AG04450 (cell line): ENCODE measurements at regions not wholly inside any gene's neighbourhood (a gene's known extent, or its start where the extent isn't known, plus 50 kb on each side); places are given as distances from the start of the nearest gene placed in this dataset.

Experiments
- CTCF ChIA-PET: fragments of 300-600, 350-600 bp; formaldehyde crosslinking; extraction: SDS; loops from one replicate; lab custom pipeline; 2022; ENCODE audit warnings: antibody characterized with exemption, inconsistent platforms; lab: Charles Lee
- POLR2A ChIA-PET: fragments of 350-600 bp; formaldehyde crosslinking; extraction: SDS; loops from one replicate; lab custom pipeline; 2021; ENCODE audit warnings: antibody characterized with exemption, inconsistent platforms; lab: Yijun Ruan, JAX
- DNase-seq: peaks from one replicate; pipeline ENCODE4 v3.0.0-alpha.2; 2011; ENCODE audit warnings: low read depth, low spot score
- H3K27ac ChIP-seq: one replicate; pipeline ENCODE4 v1.5.1; 2012; ENCODE audit warnings: low read depth, low read length, control low read depth
- H3K27me3 ChIP-seq: one replicate; pipeline ENCODE4 v1.6.0; 2012; ENCODE audit warnings: low read length; ENCODE audit not compliant: control insufficient read depth, insufficient read depth
- H3K4me3 ChIP-seq: 2 replicates; pipeline ENCODE4 v1.5.1; 2011; ENCODE audit warnings: mild to moderate bottlenecking, low read depth, low read length, control low read depth
- H3K9me3 ChIP-seq: 2 replicates; pipeline ENCODE4 v1.5.1; 2012; ENCODE audit warnings: low read length; ENCODE audit not compliant: control insufficient read depth, insufficient read depth
- CTCF ChIP-seq: IDR thresholded peaks from 2 replicates; pipeline ENCODE4 v1.5.1; 2011; ENCODE audit warnings: low read depth, low read length, control low read depth, inconsistent platforms

- POLR2A ChIA-PET, result no interaction called here
- Histone ChIP-seq H3K4me3 (no peak overlapping the region), H3K9me3 (no peaks in the 10 kb centered on the region), H3K27me3 (peaks cover 10% of the 10 kb centered on the region), H3K27ac (no peak overlapping the region)
- no peak for TF ChIP-seq CTCF
- CTCF ChIA-PET, result no interaction called here
- DNase-seq, result no peak
Observed at GRCh38 chr3:127411083-127411727, 123.4 kb upstream of the PRR20G start.

- Histone ChIP-seq H3K27me3 (peaks cover 9% of the 10 kb centered on the region), H3K27ac (no peak overlapping the region), H3K9me3 (no peaks in the 10 kb centered on the region), H3K4me3 (no peak overlapping the region)
- no peak for DNase-seq
- TF ChIP-seq CTCF, result no peak
- CTCF ChIA-PET, result no interaction called here
- POLR2A ChIA-PET, result no interaction called here
Observed at GRCh38 chr3:127410678-127411077, 122.8 kb upstream of the PRR20G start.

GRCh38 chr3:127410137-127410488, 122.3 kb upstream of the PRR20G start:
- no peak for TF ChIP-seq CTCF
- no peak for DNase-seq
- Histone ChIP-seq H3K4me3 (no peak overlapping the region), H3K9me3 (no peaks in the 10 kb centered on the region), H3K27me3 (peaks cover 9% of the 10 kb centered on the region), H3K27ac (no peak overlapping the region)
- ChIA-PET POLR2A (no interaction called here), CTCF (no interaction called here)

- POLR2A ChIA-PET, result no interaction called here
- CTCF ChIA-PET, result no interaction called here
- Histone ChIP-seq H3K9me3 (no peaks in the 10 kb centered on the region), H3K4me3 (no peak overlapping the region), H3K27ac (no peak overlapping the region), H3K27me3 (peaks cover 9% of the 10 kb centered on the region)
- no peak for DNase-seq
- no peak for TF ChIP-seq CTCF
Observed at GRCh38 chr3:127409421-127410136, 121.7 kb upstream of the PRR20G start.

- H3K27ac ChIP-seq, result no peak overlapping the region
- no peak for TF ChIP-seq CTCF
- POLR2A ChIA-PET, result no interaction called here
- no peak for DNase-seq
- H3K9me3 ChIP-seq, result no peaks in the 10 kb centered on the region
- CTCF ChIA-PET, result no interaction called here
- no peak overlapping the region for H3K4me3 ChIP-seq
- H3K27me3 ChIP-seq, result peaks cover 11% of the 10 kb centered on the region
Observed at GRCh38 chr3:127408684-127409420, 121.0 kb upstream of the PRR20G start.
